K562 (cell line): ENCODE measurements at regions not wholly inside any gene's neighbourhood (a gene's known extent, or its start where the extent isn't known, plus 50 kb on each side); places are given as distances from the start of the nearest gene placed in this dataset.

Experiments
- REST ChIP-seq, 2 experiments: fragments of 450-650 bp; formaldehyde crosslinking in 1 of 2; IDR thresholded peaks; 2 replicates each; pipeline versions ENCODE4 v1.4.0 to v1.6.1; 2014 to 2020; ENCODE audit warnings: mild to moderate bottlenecking in 2 of 2, borderline replicate concordance in 1 of 2, low read depth in 1 of 2

DNA sequence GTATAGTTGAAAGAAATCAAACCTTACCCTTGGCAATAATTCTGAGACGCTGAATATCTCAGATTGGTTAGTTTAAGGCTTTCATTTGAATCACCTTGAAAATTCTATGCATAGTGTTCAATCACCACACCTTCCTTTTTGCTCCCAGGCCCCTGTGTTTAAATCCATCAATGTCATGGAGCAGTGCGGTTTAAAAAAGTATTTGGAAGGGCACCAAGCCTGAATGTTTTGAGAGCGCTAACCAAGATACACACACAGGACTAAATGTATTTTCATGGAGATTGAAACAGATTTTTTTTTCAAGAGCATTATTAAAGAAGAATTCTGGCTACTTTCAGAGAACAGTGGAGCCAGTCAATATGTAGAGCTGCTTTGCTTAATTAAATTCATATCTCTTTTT lies 195.7 kb downstream of the CENPW start (continued):
- no peak for TF ChIP-seq REST (IDR thresholded peaks at IDR 0.05; ENCODE audit: borderline replicate concordance)
- TF ChIP-seq REST (CRISPR knock-in tag; IDR thresholded peaks at IDR 0.05; ENCODE audit: low read depth) = no peak
